IPS DF 19.7 (cell line): ENCODE measurements at regions not wholly inside any gene's neighbourhood (a gene's known extent, or its start where the extent isn't known, plus 50 kb on each side); places are given as distances from the start of the nearest gene placed in this dataset.
"Not testable (repeated sequence)": the region's sequence is repeated elsewhere in the genome, so short reads cannot be mapped to it uniquely, and the experiment has no call there.

Source experiments
- DNase-seq: peaks from one replicate; pipeline ENCODE4 v3.0.0-alpha.2; 2013; ENCODE audit warnings: low read depth, low spot score

DNA sequence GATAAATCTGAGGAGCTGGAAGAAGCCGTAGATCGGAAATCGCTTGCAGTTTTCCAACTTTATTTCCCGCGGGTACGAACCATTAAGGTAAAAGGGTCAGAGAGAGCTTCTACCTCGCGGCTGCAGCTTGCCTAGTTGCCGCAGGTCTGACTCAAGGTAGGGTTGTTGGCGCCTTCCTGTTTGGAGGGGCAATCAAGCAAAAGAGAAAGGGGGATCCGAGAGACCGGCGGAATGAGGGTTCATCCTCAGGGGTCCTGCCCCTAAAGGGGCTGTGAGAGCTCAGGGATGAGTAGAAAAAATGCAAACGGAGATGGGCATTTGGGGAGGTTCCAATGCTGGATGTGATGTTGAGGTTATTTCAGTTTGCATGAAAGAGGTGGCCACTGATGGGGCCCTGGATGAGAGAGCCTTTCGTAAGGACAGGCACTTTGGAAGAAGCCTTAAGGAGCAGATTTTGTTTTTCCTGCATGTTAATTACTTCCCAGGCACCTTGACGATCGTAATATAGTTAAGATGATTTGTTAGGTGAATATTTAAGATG, 265.4 kb downstream of the CGGBP1 start:
- no peak for DNase-seq

DNA sequence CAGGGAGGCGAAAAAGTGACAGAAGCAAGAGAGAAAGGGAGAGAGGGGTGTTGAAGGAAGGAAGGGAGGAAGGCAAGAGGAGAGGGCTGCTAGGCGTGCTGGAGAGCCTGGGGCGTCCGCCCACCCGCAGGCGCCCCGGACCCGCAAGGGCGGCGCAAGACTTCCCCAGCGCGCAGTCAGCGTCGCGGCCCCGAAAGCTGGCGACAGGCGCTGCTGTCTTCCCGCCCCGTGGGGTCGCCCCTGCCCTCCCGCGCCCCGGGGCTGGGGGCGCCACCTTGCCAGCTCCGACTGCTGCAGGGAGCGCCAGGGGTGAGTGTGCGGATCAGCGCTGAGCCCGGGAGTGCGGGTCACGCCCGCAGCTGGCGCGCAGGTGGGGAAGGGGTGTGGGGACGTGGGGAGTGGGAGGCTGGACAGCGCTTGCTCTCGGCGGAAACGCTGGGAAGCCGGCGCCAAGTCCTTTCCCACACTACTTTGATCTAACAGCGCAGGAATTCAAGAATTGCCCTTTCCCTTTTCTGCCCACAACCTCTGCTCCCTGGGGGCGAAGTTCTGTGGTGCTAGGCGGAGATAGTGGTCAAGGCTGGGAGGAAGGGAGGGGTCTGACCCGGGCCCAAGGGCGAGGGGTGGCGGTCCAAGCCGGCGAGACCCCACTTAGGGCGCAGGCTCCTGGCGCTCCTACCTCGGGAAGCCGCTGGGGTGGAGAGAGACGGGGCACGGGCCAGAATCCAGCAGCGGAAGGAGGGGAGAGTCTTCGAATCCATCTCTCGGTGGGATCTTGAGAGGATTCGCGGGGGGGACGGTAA, 266.1 kb downstream of the CGGBP1 start, which contains the start of gene HTR1F:
TSS of gene HTR1F (plus strand) at position 173 of the 803 bp plus-strand sequence.
- DNase-seq: no peak

GRCh38 chr3:87792198-87792533, 266.6 kb downstream of the CGGBP1 start:
- DNase-seq: no peak

GRCh38 chr3:87791248-87792027, 267.4 kb downstream of the CGGBP1 start:
- no peak for DNase-seq

DNA sequence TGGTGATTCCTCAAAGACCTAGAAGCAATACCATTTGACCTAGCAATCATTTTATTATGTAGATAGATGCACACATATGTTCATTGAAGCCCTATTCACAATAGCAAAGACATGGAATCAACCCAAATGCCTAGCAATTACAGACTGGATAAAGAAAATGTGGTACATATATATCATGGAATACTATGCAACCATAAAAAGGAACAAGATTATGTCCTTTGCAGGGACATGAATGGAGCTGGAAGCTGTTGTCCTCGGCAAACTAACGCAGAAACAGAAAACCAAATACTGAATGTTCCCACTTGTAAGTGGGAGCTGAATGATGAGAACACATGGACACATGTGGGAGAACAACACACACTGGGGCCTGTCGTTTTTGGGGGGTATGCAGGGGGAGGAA, 269.8 kb downstream of the CGGBP1 start:
- not testable (repeated sequence) for DNase-seq

DNA sequence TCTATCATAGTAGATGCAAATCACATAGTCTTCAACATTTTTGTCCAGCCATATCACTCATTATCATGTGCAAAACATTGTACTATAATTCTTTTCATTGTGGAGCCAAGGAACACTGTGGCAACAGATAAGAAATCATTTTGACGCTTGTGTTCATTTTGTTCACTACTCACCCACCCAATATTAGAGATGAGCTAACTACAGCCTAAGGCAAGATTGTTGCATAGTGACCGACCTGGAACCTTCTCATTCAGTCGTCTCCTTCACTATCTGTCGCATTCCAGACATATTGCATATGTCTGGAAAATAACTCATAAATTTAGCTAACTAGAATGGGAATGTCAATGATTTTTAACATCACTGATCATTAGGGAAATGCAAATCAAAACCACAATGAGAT, 270.3 kb downstream of the CGGBP1 start:
- DNase-seq: no peak

DNA sequence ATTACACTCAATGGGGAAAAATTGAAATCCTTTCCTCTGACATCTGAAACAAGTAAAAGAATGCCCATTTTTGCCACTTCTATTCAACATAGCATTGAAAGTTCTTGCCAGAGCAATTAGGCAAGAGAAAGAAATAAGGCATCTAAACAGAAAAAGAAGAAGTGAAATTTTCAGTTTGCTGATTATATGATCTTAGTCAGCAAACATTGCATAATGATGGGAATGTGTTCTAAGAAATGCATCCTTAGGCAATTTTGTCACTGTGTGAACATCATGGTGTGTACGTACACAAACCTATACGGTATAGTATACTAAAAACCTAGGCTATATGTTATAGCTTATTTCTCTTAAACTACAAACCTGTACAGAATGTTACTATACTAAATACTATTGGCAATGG, 278.0 kb downstream of the CGGBP1 start:
- no peak for DNase-seq

DNA sequence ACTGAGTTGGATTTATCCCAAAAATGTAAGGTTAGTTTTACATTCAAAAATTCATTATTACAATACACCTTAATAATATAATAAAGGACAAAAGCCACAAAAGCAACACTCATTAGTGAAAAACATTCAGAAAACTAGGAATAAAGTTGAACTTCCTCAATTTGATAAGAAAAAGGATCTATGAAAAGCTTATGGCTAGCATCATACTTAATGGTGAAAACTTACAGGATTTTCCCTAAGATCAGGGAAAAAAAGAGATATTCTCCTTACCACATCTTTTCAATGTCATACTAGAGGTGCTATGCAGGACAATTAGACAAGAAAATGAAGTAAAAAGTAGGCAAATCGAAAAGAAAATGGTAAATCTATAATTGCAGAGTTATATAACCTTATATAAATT, 279.9 kb downstream of the CGGBP1 start:
- no peak for DNase-seq

DNA sequence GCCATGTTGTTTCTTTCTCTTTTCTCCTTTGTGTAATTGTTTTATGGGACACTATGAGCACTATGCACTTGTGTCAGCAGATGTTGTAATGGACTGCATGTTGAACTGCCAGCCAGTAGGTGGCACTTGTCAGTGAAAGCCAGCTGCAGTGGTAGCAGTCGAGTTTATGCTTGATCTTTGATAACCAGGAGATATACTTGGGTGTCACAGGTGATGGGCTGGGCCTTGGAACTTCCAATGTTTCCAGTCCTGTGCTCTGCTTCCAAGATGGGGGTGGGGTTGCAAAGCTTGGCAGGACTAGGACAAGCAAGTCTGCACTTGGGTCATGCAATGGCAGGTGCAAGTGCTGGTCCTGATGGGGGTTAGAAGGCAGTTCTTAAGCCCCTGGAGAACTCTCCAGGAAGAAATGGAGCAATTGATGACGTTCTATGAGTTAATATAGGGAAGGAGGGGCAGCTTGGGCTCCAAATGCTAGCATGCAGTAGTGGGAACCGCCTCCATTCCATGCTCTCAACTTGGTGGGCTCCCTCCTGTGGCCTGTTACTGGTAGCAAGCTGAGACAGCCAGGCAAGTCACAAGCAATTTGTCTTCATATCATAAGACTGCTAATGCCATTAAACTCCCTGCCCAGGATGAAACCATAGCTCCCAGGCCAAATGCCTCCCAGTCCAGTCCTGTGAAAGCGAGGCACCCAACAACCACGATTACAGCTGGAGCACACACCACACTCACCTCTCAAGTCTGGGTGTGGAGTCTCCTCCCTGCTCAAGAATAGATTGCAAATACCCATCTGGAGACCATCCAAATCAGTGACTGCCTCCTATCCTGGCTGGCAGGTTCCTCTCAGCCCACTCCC, 287.2 kb downstream of the CGGBP1 start:
- no peak for DNase-seq

DNA sequence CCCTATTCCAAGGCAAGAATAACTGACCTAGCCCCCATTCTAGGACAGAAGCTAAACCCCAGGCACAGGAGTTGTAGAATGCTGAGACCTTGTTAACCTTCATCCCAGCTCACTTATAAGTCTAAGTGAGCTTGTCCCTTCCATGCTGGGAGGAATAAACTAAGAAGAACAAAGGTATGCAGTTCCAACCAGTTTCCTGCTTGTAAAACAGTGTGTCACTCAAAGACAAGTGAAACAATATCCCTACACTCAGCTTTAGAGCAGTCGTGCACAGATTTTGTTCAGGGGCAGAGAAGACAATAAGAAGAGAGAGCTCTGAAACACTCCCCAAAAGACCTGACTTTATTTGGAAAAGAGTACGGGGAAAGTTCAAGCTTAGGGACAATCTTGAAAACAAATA, 292.1 kb downstream of the CGGBP1 start:
- no peak for DNase-seq

- DNase-seq: no peak
These were observed 293.5 kb downstream of the CGGBP1 start for GRCh38 chr3:87765256-87765655.

DNA sequence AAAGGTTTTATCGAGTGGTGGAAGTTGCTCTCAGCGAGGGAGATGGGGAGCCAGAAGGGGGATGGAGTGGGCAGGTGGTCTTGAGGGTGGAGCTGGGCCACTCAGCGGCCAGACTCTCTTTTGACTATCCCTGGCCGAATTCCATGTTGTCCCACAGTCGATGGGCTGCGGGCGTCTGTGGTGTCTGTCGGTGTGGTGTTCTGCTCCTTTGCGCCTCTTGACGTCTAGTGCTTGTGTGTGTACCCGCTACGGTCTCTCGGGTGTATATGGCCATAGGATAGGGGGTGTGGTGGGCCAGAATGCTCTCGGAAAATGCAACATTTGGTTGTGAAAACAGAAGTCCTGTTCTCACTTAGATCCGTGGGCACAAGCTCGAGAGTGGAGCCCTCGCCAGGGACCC, 297.0 kb downstream of the CGGBP1 start:
- no peak for DNase-seq

DNA sequence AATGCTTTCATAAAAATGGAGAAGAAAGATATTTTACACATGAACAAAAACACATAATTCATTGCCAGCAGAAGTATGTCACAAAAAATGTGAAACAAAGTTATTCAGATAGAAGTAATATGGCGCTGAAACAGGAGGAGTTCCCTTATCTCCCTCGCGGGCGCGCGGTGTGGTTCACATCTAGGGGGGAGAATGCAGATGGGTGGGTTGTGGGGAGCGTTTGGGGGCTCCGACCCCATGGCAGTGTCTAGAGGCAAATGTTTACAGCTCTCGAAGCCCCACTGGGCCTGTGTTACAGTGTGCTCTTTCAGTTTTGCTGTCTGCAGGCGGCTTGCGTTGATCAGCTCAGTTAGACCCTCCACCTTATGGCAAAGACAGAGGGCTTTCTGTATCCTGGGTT, 297.5 kb downstream of the CGGBP1 start:
- no peak for DNase-seq

DNA sequence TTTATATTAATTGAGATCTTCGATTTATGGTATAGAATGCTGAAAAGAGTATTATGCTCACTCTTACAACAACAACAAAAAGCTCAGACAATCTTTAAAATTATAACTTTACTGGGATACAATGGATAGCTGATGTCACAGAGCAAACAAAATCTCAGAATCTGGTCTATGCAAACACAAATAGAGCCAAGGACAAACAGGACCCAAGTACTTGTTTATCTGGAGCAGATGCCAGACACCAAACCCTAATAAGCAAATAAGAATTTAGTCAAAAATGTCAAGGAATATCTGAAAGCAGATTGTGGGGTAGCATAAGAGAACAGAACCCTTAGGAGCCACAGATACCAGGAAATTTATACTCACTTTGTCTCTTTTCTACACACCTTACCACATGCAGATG, 302.2 kb downstream of the CGGBP1 start:
- no peak for DNase-seq

GRCh38 chr3:87755852-87756251, 303.0 kb downstream of the CGGBP1 start:
- no peak for DNase-seq

DNA sequence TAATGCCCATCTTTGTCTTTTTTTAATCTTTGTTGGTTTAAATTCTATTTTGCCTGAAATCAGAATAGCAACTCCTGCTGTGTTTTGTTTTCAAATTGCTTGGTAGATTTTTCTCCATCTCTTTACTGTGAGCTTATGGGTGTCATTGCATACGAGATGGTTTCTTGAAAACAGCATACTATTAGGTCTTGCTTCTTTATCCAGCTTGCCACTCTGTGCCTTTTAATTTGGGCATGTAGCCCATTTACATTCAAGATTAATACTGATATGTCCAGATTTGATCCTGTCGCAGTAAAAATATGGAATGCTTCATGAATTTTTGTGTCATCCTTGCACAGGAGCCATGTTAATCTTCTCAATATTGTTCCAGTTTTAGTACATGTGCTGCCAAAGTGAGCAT, 316.6 kb downstream of the CGGBP1 start:
- no peak for DNase-seq

DNA sequence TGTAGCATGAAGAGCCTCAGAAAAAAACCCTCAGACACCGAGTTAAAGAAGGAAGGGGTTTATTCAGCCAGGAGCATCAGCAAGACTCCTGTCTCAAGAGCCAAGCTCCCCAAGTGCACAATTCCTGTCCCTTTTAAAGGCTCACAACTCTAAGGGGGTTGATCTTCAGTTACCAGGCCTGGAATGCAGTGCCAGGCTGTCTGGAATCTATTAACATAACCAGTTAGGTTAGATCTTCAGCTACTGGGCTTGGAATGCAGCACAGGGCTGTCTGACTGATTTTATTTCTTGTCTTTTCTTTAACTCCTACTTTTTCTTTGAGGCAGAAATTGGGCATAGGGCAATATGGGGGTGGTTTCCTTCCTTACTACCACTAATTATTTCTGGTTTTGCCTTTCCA, 317.9 kb downstream of the CGGBP1 start:
- not testable (repeated sequence) for DNase-seq

DNA sequence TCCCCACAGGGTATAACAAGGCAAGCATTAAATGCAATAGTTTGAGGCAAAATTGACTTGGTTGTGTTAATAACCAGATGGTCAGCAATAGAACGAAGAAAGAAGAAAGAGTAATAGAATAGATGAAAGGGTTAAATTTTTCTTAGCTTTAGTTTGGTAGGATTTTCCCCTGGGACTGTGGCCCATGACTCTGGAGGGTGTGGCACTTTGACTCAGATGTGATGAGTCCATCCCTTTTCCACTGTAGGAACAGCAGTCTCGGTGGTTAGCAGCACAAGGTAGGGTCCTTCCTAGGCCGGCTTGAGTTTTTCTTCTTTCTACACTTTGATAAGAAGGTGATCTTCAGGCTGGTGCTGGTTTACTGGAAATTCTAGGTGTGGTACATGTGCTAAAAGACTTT, 321.0 kb downstream of the CGGBP1 start:
- not testable (repeated sequence) for DNase-seq

DNA sequence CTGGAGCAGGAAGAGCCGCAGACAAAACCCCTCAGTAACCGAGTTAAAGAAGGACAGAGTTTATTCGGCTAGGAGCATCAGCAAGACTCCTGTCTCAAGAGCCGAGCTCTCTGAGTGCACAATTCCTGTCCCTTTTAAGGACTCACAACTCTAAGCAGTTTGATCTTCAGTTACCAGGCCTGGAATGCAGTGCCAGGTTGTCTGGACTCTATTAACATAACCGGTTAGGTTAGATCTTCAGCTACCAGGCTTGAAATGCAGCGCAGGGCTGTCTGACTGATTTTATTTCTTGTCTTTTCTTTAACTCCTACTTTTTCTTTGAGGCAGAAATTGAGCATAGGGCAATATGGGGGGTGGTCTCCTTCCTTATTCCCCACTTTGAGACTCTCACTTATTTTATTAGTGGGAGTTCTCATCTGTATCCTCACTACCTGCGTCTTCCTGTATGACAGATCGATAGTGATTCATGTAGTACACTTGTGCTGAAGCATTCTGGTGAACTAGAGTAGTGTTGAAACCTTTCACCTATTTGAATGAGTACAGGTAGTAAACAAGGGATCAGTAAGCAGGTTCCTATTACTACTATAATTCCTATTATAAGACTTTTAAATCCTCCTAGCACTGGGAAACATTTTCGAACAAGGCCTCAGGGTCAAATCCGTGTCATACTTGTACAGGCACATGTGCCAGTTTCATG, 325.0 kb downstream of the CGGBP1 start:
- DNase-seq: peak; percentile 12

- DNase-seq: no peak
These were observed 326.5 kb downstream of the CGGBP1 start for GRCh38 chr3:87732294-87732693.

DNA sequence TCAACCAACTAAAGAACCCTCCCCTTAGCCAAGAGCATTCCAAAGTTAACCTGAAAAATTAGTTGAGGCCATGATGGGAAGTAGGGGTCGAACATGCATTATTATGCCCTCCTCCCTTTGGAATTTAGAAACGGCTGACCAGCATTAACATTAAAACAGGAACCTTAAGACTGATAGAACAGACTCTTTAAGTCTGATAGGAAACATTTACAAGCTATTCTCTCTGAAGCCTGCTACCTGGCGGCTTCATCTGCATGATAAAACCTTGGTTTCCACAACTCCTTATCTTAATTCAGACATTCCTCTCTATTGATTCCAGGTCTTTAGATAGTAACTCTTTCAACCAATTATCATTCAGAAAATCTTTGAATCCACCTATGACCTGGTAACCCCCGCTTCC, 331.0 kb downstream of the CGGBP1 start:
- peak; percentile 79 for DNase-seq
